GM23248 (cell line): ENCODE measurements at regions not wholly inside any gene's neighbourhood (a gene's known extent, or its start where the extent isn't known, plus 50 kb on each side); places are given as distances from the start of the nearest gene placed in this dataset.
A peak's percentile ranks its signal among the peaks of the same experiment; 100 is the strongest.

Source experiments
- DNase-seq: peaks from one replicate; pipeline ENCODE4 v3.0.0-alpha.2; 2015
- H2AFZ ChIP-seq: fragments of 200-600 bp; sonication (generic); 2 replicates; pipeline ENCODE4 v1.6.1; 2016; ENCODE audit warnings: antibody characterized with exemption
- H3F3A ChIP-seq: fragments of 200-600 bp; sonication (generic); 2 replicates; pipeline ENCODE4 v1.6.1; 2016; ENCODE audit warnings: mild to moderate bottlenecking, antibody characterized with exemption, mixed run types; ENCODE audit not compliant: insufficient read depth
- H3K27ac ChIP-seq: fragments of 200-600 bp; sonication (generic); 2 replicates; pipeline ENCODE4 v1.5.1; 2016; ENCODE audit warnings: mild to moderate bottlenecking
- H3K27me3 ChIP-seq: fragments of 200-600 bp; sonication (generic); replicated peaks from 2 replicates; pipeline ENCODE4 v1.6.1; 2016; ENCODE audit warnings: mild to moderate bottlenecking; ENCODE audit not compliant: insufficient read depth
- H3K36me3 ChIP-seq: fragments of 200-600 bp; sonication (generic); 2 replicates; pipeline ENCODE4 v1.6.1; 2016; ENCODE audit warnings: low read depth, mild to moderate bottlenecking
- H3K4me1 ChIP-seq: fragments of 200-600 bp; sonication (generic); 2 replicates; pipeline ENCODE4 v1.6.1; 2016; ENCODE audit warnings: mild to moderate bottlenecking; ENCODE audit not compliant: insufficient read depth
- H3K4me2 ChIP-seq: fragments of 200-600 bp; sonication (generic); one replicate; pipeline ENCODE4 v1.6.1; 2016; ENCODE audit warnings: mild to moderate bottlenecking; ENCODE audit not compliant: unreplicated experiment
- H3K4me3 ChIP-seq: fragments of 200-600 bp; sonication (generic); 2 replicates; pipeline ENCODE4 v1.5.1; 2016; ENCODE audit warnings: mild to moderate bottlenecking
- H3K79me2 ChIP-seq: fragments of 200-600 bp; sonication (generic); 2 replicates; pipeline ENCODE4 v1.6.1; 2016; ENCODE audit warnings: mild to moderate bottlenecking; ENCODE audit not compliant: insufficient read depth
- H3K9ac ChIP-seq: fragments of 200-600 bp; sonication (generic); 2 replicates; pipeline ENCODE4 v1.6.1; 2016; ENCODE audit warnings: mild to moderate bottlenecking
- H3K9me2 ChIP-seq: fragments of 200-600 bp; sonication (generic); 2 replicates; pipeline ENCODE4 v1.6.1; 2016; ENCODE audit warnings: mixed run types, mild to moderate bottlenecking, moderate library complexity; ENCODE audit not compliant: insufficient read depth
- H3K9me3 ChIP-seq: fragments of 200-600 bp; sonication (generic); one replicate; pipeline ENCODE4 v1.6.1; 2017; ENCODE audit warnings: low read depth
- H4K20me1 ChIP-seq: fragments of 200-600 bp; sonication (generic); 2 replicates; pipeline ENCODE4 v1.6.0; 2016; ENCODE audit not compliant: insufficient read depth
- EZH2 ChIP-seq: fragments of 200-600 bp; sonication (generic); IDR thresholded peaks from 2 replicates; pipeline ENCODE4 v1.6.1; 2018; ENCODE audit warnings: antibody characterized with exemption, mild to moderate bottlenecking; ENCODE audit not compliant: insufficient read depth, poor library complexity, severe bottlenecking
- EZH2phosphoT487 ChIP-seq: fragments of 200-600 bp; sonication (generic); IDR thresholded peaks from 2 replicates; pipeline ENCODE4 v1.6.1; 2018; ENCODE audit warnings: antibody characterized with exemption, moderate library complexity, mild to moderate bottlenecking, low read depth; ENCODE audit not compliant: insufficient read depth
- WGBS, 2 experiments: methylation state at CpG; one replicate each; pipeline ENCODE4 v1.1.6; 2015 to 2017; ENCODE audit warnings: low lambda C conversion rate in 2 of 2, low coverage in 1 of 2; ENCODE audit errors: missing lambda C conversion rate in 2 of 2; 5-methylcytosine and 5-hydroxymethylcytosine counted together
- in situ Hi-C: fragments of 300-500 bp; cut with MboI; formaldehyde crosslinking; loops from 2 replicates; pipeline ENCODE4 v1.15.0; 2020

DNA sequence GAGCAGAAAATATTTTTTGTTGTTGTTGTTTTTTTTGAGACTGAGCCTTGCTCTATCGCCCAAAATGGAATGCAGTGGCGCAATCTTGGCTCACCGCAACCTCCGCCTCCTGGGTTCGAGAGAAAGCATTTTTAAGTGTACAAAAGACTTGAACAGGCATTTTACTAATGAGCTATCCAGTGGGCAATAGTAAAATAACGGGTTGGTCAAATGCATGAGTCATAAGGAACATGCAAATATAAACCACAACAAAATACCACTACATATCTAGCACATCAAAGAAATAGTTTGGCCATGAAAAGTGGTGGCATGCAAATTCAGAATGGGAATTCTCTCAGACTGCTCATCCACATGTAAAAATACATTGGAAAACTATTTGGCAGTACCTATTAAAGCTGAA lies 71.7 kb upstream of the TMEM106B start:
- Histone ChIP-seq H3K27ac (no peak overlapping the region), H3K9me2 (no peaks in the 10 kb centered on the region), H2AFZ (no peak overlapping the region), H3K9ac (no peak overlapping the region), H3K4me3 (no peak overlapping the region), H3K4me1 (no peaks in the 10 kb centered on the region), H3K36me3 (no peaks in the 10 kb centered on the region), H3F3A (no peaks in the 10 kb centered on the region), H3K4me2 (no peak overlapping the region), H3K9me3 (no peaks in the 10 kb centered on the region), H4K20me1 (no peaks in the 10 kb centered on the region), H3K79me2 (no peaks in the 10 kb centered on the region), H3K27me3 (no peaks in the 10 kb centered on the region)
- in situ Hi-C loops, result no loop called here
- TF ChIP-seq EZH2phosphoT487 (no peak), EZH2 (no peak)
- peak; percentile 1 for DNase-seq
- 51 to 55% methylated on average over 6 of the region's 6 CpGs for WGBS, 2 experiments

GRCh38 chr7:12146813-12147212 lies 64.3 kb upstream of the TMEM106B start:
- no peaks in the 10 kb centered on the region for H3K4me1 ChIP-seq
- H3K4me3 ChIP-seq, result no peak overlapping the region
- H3K36me3 ChIP-seq, result no peaks in the 10 kb centered on the region
- H2AFZ ChIP-seq, result no peak overlapping the region
- 0 to 2% methylated on average over 2 of the region's 2 CpGs for WGBS, 2 experiments
- peaks cover 2% of the 10 kb centered on the region for H3K9me3 ChIP-seq
- H3K27me3 ChIP-seq, result no peaks in the 10 kb centered on the region
- H3K9me2 ChIP-seq, result no peaks in the 10 kb centered on the region
- DNase-seq, result no peak
- no peaks in the 10 kb centered on the region for H3K79me2 ChIP-seq
- H4K20me1 ChIP-seq, result no peaks in the 10 kb centered on the region
- in situ Hi-C loops, result no loop called here
- H3F3A ChIP-seq, result no peaks in the 10 kb centered on the region
- H3K4me2 ChIP-seq, result no peak overlapping the region
- H3K9ac ChIP-seq, result no peak overlapping the region
- TF ChIP-seq EZH2phosphoT487 (no peak), EZH2 (no peak)
- no peak overlapping the region for H3K27ac ChIP-seq

GRCh38 chr7:12152196-12152918 lies 58.7 kb upstream of the TMEM106B start:
- TF ChIP-seq EZH2phosphoT487 (no peak), EZH2 (no peak)
- Histone ChIP-seq H3F3A (no peaks in the 10 kb centered on the region), H3K79me2 (no peaks in the 10 kb centered on the region), H3K27me3 (no peaks in the 10 kb centered on the region), H3K27ac (no peak overlapping the region), H3K9ac (no peak overlapping the region), H3K4me1 (no peaks in the 10 kb centered on the region), H3K9me2 (no peaks in the 10 kb centered on the region), H2AFZ (no peak overlapping the region), H3K4me3 (no peak overlapping the region), H3K4me2 (no peak overlapping the region), H4K20me1 (no peaks in the 10 kb centered on the region), H3K36me3 (no peaks in the 10 kb centered on the region), H3K9me3 (peaks cover 3% of the 10 kb centered on the region)
- in situ Hi-C loops, result no loop called here
- DNase-seq, result no peak
- WGBS, 2 experiments, result 27 to 30% methylated on average over 5 of the region's 5 CpGs

DNA sequence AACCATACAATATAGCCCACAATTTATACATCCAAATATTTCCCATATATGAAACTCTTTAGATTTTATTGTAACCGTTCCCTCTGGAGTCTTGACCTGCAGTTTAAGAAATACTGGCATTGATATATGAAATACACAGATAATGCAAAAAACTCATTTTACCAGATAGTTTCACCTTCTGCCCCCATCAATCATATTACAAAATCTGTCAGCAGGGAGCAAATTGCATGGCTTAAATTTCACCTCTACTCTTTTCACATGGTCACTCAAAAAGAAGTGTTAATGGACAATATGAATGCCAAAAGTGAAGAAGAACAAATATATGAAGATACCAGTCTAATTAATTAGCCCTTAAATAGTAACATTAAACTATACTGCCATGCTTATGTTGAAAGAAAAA lies 57.0 kb upstream of the TMEM106B start:
- Histone ChIP-seq H3K36me3 (no peaks in the 10 kb centered on the region), H3K4me1 (no peaks in the 10 kb centered on the region), H3F3A (no peaks in the 10 kb centered on the region), H4K20me1 (no peaks in the 10 kb centered on the region), H3K9me3 (peaks cover 3% of the 10 kb centered on the region), H3K9ac (no peak overlapping the region), H3K4me2 (no peak overlapping the region), H3K27ac (no peak overlapping the region), H3K4me3 (no peak overlapping the region), H3K79me2 (no peaks in the 10 kb centered on the region), H3K27me3 (no peaks in the 10 kb centered on the region), H3K9me2 (no peaks in the 10 kb centered on the region), H2AFZ (no peak overlapping the region)
- TF ChIP-seq EZH2phosphoT487, result no peak
- TF ChIP-seq EZH2, result no peak
- WGBS, 2 experiments, result 30 to 36% methylated on average over 1 of the region's 1 CpG
- in situ Hi-C loops, result no loop called here
- DNase-seq, result no peak
